Natural killer cell (primary cell): ENCODE measurements at regions not wholly inside any gene's neighbourhood (a gene's known extent, or its start where the extent isn't known, plus 50 kb on each side); places are given as distances from the start of the nearest gene placed in this dataset.

Experiments used
- ATAC-seq, 3 donors: fragments of 150-1000 bp in 2 of 3; fragments of 200-7000 bp in 1 of 3; cut with Tn5 transposase; 1 replicate in 1 of 3; 2 replicates in 2 of 3; pipeline ENCODE4 v1.10.0; 2021; ENCODE audit warnings: mild to moderate bottlenecking in 2 of 3, moderate library complexity in 2 of 3
- DNase-seq, 2 donors: peaks; one replicate each; pipeline versions ENCODE4 v3.0.0 to v3.0.0-alpha.2; 2013 to 2021; ENCODE audit warnings: mixed read lengths in 1 of 2
- H3K27ac ChIP-seq: one replicate; pipeline ENCODE4 v1.5.1; 2013; ENCODE audit warnings: mild to moderate bottlenecking, low read length
- H3K27me3 ChIP-seq: one replicate; pipeline ENCODE4 v1.6.1; 2013; ENCODE audit warnings: low read length; ENCODE audit not compliant: control insufficient read depth, insufficient read depth
- H3K36me3 ChIP-seq: one replicate; pipeline ENCODE4 v1.6.1; 2013; ENCODE audit warnings: low read length; ENCODE audit not compliant: control insufficient read depth, insufficient read depth
- H3K4me1 ChIP-seq: one replicate; pipeline ENCODE4 v1.6.1; 2013; ENCODE audit warnings: low read length; ENCODE audit not compliant: control insufficient read depth, insufficient read depth
- H3K4me3 ChIP-seq: one replicate; pipeline ENCODE4 v1.5.1; 2013; ENCODE audit warnings: low read length
- H3K9me3 ChIP-seq: one replicate; pipeline ENCODE4 v1.6.1; 2013; ENCODE audit warnings: low read length; ENCODE audit not compliant: control insufficient read depth, insufficient read depth
- H3K27ac Mint-ChIP-seq, 2 donors: one replicate each; pipeline ENCODE4 v1.8.0; 2022; ENCODE audit warnings: mild to moderate bottlenecking in 2 of 2, mixed read lengths in 2 of 2, moderate library complexity in 1 of 2
- H3K27me3 Mint-ChIP-seq, 2 donors: one replicate each; pipeline ENCODE4 v1.8.0; 2022; ENCODE audit warnings: low read depth in 2 of 2, mixed read lengths in 2 of 2
- H3K36me3 Mint-ChIP-seq: one replicate; pipeline ENCODE4 v1.8.0; 2022; ENCODE audit warnings: mixed read lengths
- H3K4me1 Mint-ChIP-seq, 2 donors: one replicate each; pipeline ENCODE4 v1.8.0; 2022; ENCODE audit warnings: mixed read lengths in 2 of 2
- H3K4me3 Mint-ChIP-seq: one replicate; pipeline ENCODE4 v1.8.0; 2022; ENCODE audit warnings: mild to moderate bottlenecking, moderate library complexity, mixed read lengths
- H3K9me3 Mint-ChIP-seq, 2 donors: one replicate each; pipeline ENCODE4 v1.8.0; 2022; ENCODE audit warnings: mixed read lengths in 2 of 2
- WGBS: methylation state at CpG from one replicate; pipeline ENCODE4 v1.1.7; 2013; ENCODE audit warnings: missing lambda C conversion rate; ENCODE audit not compliant: insufficient coverage; 5-methylcytosine and 5-hydroxymethylcytosine counted together
- intact Hi-C: fragments of 100-400 bp; cut with micrococcal nuclease; formaldehyde crosslinking; loops from one replicate; pipeline ENCODE4 v1.14.2; 2022
- TF ChIP-seq, protein P1 (sequence below): fragments of 200-600 bp; IDR thresholded peaks from one replicate; pipeline ENCODE4 v1.8.0; 2022; ENCODE audit warnings: antibody characterized with exemption

DNA sequence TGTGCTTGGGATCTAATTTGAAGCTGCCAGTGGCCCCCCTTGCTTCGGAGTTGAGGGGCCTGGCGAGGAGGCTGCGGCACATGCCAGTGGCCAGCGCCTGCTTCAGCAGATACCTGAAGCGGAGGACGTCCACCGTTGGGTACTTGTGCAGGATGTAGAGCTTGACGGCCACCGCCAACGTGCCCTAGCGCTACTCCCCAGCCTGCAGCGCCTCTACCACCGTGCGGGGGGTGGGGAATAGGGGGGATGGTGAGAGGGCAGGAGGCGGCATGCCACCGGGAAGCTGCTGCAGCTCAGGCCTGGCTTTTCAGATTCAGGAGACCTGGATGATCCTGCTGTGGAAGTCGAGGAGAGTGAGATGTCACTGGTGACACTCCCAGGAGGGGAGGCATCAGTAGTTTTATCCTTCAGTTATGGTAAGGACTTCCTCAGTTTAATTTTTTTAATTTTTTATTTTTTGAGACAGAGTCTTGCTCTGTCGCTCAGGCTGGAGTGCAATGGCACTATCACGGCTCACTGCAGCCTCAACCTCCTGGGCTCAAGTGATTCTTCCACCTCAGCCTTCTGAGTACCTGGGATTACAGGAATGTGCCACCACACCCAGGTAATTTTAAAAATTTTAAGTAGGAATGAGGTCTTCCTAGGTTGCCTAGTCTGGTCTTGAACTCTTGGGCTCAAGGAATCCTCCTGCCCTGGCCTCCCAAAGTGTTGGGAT is 150.6 kb upstream of the FRMD4B start:
- no peak overlapping the region for H3K27ac ChIP-seq
- Mint-ChIP-seq H3K36me3 (no peaks in the 10 kb centered on the region), H3K4me1 (peaks cover 0 to 4% of the 10 kb centered on the region in 2 donors), H3K4me3 (no peak overlapping the region), H3K27me3 (peaks cover 16 to 18% of the 10 kb centered on the region in 2 donors), H3K9me3 (no peaks in the 10 kb centered on the region), H3K27ac (no peak overlapping the region)
- WGBS = 87% methylated on average over 19 of the region's 19 CpGs
- no peaks in the 10 kb centered on the region for H3K9me3 ChIP-seq
- ATAC-seq (no peak), DNase-seq (no peak)
- TF ChIP-seq, protein P1, sequence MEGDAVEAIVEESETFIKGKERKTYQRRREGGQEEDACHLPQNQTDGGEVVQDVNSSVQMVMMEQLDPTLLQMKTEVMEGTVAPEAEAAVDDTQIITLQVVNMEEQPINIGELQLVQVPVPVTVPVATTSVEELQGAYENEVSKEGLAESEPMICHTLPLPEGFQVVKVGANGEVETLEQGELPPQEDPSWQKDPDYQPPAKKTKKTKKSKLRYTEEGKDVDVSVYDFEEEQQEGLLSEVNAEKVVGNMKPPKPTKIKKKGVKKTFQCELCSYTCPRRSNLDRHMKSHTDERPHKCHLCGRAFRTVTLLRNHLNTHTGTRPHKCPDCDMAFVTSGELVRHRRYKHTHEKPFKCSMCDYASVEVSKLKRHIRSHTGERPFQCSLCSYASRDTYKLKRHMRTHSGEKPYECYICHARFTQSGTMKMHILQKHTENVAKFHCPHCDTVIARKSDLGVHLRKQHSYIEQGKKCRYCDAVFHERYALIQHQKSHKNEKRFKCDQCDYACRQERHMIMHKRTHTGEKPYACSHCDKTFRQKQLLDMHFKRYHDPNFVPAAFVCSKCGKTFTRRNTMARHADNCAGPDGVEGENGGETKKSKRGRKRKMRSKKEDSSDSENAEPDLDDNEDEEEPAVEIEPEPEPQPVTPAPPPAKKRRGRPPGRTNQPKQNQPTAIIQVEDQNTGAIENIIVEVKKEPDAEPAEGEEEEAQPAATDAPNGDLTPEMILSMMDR = no peak
- H3K4me3 ChIP-seq = no peak overlapping the region
- intact Hi-C loops = no loop called here
- peaks cover 3% of the 10 kb centered on the region for H3K27me3 ChIP-seq
- H3K4me1 ChIP-seq = no peaks in the 10 kb centered on the region
- H3K36me3 ChIP-seq = no peaks in the 10 kb centered on the region

DNA sequence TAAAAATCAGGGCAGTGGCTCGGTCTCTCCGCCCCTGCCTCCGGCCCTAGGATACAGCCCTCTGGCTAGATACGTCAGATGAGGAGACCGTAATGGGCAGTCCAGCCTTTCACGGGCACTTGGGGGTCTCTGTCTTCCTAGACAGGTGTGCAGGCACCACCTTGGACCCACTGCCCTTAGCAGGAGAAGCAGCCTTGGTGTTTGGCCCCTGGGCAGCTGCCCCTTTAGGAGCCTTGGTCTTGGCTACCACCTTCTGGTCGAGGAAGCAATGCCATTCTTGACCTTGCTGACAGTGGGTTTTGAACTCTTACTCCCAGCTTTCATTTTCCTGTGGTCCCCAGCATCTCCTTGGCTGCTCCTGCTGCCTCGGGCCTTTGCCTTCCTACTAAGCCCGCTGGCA is 149.7 kb upstream of the FRMD4B start:
- no peak overlapping the region for H3K4me3 Mint-ChIP-seq
- no peaks in the 10 kb centered on the region for H3K9me3 Mint-ChIP-seq
- H3K4me1 Mint-ChIP-seq = no peaks in the 10 kb centered on the region
- H3K36me3 Mint-ChIP-seq = no peaks in the 10 kb centered on the region
- TF ChIP-seq, protein P1 = no peak
- intact Hi-C loops = no loop called here
- 76% methylated on average over 9 of the region's 9 CpGs for WGBS
- H3K27ac Mint-ChIP-seq = no peak overlapping the region
- Histone ChIP-seq H3K36me3 (no peaks in the 10 kb centered on the region), H3K9me3 (no peaks in the 10 kb centered on the region), H3K4me1 (no peaks in the 10 kb centered on the region), H3K27ac (no peak overlapping the region), H3K27me3 (no peaks in the 10 kb centered on the region), H3K4me3 (no peak overlapping the region)
- no peak for DNase-seq
- H3K27me3 Mint-ChIP-seq = peaks cover 9% of the 10 kb centered on the region in 2 donors
- no peak for ATAC-seq

DNA sequence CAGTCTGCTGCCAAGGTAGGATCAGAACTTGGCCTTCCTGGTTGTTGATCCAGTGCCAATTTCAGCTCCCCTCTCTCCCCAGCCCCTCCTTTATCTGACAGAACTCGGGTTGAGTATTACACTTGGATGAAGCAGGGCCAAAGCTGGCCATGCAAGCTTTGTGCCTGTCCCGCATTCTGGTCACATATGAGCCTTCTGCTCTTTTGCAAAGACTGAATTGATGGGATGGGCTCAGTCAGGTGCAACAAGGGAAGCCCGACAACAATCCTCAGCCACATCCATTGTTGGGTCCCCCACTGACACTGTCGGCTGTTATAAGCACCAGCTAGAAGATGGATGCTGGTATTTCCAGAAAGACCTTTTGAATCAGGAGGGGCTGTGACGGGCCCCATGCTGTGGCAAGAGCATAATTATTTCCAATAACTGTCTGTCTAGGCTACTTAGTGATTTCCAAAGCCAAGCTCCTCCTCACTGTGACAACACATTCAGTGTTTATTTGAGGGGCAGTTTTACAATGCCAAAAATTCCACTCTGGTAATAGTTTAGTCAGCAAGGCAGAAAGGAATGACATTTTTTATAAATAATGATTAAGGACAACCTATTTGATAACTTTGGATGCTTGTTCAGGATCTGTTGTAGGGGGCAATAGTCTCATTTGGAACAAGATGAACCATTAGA is 146.8 kb upstream of the FRMD4B start:
- Histone ChIP-seq H3K27ac (no peak overlapping the region), H3K4me3 (no peak overlapping the region), H3K4me1 (no peaks in the 10 kb centered on the region), H3K9me3 (no peaks in the 10 kb centered on the region), H3K27me3 (no peaks in the 10 kb centered on the region), H3K36me3 (no peaks in the 10 kb centered on the region)
- TF ChIP-seq, protein P1 = no peak
- H3K9me3 Mint-ChIP-seq = no peaks in the 10 kb centered on the region
- no peaks in the 10 kb centered on the region for H3K36me3 Mint-ChIP-seq
- H3K27ac Mint-ChIP-seq = no peak overlapping the region
- peaks cover 0 to 2% of the 10 kb centered on the region in 2 donors for H3K27me3 Mint-ChIP-seq
- intact Hi-C loops = no loop called here
- WGBS = 79% methylated on average over 5 of the region's 5 CpGs
- DNase-seq (no peak), ATAC-seq (no peak)
- H3K4me1 Mint-ChIP-seq = no peaks in the 10 kb centered on the region
- H3K4me3 Mint-ChIP-seq = no peak overlapping the region
